BE2C (cell line): ENCODE measurements at regions not wholly inside any gene's neighbourhood (a gene's known extent, or its start where the extent isn't known, plus 50 kb on each side); places are given as distances from the start of the nearest gene placed in this dataset.
"Not testable (repeated sequence)": the region's sequence is repeated elsewhere in the genome, so short reads cannot be mapped to it uniquely, and the experiment has no call there.

Experiments used
- DNase-seq: peaks from one replicate; pipeline ENCODE4 v3.0.0-alpha.2; 2020
- H3K27me3 ChIP-seq: fragments of 250-450 bp; sonication (Bioruptor Pico); 2 replicates; pipeline ENCODE4 v1.5.1; 2020; ENCODE audit warnings: mild to moderate bottlenecking
- H3K36me3 ChIP-seq: fragments of 250-450 bp; sonication (Bioruptor Pico); 2 replicates; pipeline ENCODE4 v1.5.1; 2020; ENCODE audit warnings: mild to moderate bottlenecking
- H3K4me1 ChIP-seq: fragments of 250-450 bp; sonication (Bioruptor Pico); 2 replicates; pipeline ENCODE4 v1.5.1; 2020
- H3K4me3 ChIP-seq: 2 replicates; pipeline ENCODE4 v1.5.1; 2011; ENCODE audit warnings: low read depth, low read length
- H3K9me3 ChIP-seq: fragments of 250-450 bp; sonication (Bioruptor Pico); 2 replicates; pipeline ENCODE4 v1.5.1; 2020
- CTCF ChIP-seq: IDR thresholded peaks from 2 replicates; pipeline ENCODE4 v1.5.1; 2012; ENCODE audit warnings: mild to moderate bottlenecking, low read depth, low read length

- DNase-seq = no peak
- Histone ChIP-seq H3K36me3 (no peaks in the 10 kb centered on the region), H3K4me3 (no peak overlapping the region), H3K9me3 (peaks cover 3% of the 10 kb centered on the region; the same call in 1 of the 2 replicates), H3K27me3 (no peaks in the 10 kb centered on the region), H3K4me1 (no peaks in the 10 kb centered on the region)
- TF ChIP-seq CTCF = no peak
These were observed 906.9 kb downstream of the BRD1 start for GRCh38 chr22:48920776-48921241.

- peaks cover 3% of the 10 kb centered on the region; the same call in 1 of the 2 replicates for H3K9me3 ChIP-seq
- H3K27me3 ChIP-seq = no peaks in the 10 kb centered on the region
- H3K4me3 ChIP-seq = no peak overlapping the region
- no peak for DNase-seq
- TF ChIP-seq CTCF = no peak
- H3K36me3 ChIP-seq = no peaks in the 10 kb centered on the region
- H3K4me1 ChIP-seq = no peaks in the 10 kb centered on the region
These were observed 907.7 kb downstream of the BRD1 start for GRCh38 chr22:48919851-48920589.

- no peak for TF ChIP-seq CTCF
- H3K9me3 ChIP-seq = peaks cover 3% of the 10 kb centered on the region; the same call in 1 of the 2 replicates
- H3K27me3 ChIP-seq = no peaks in the 10 kb centered on the region
- DNase-seq = no peak
- H3K4me1 ChIP-seq = no peaks in the 10 kb centered on the region
- no peaks in the 10 kb centered on the region for H3K36me3 ChIP-seq
- no peak overlapping the region for H3K4me3 ChIP-seq
These were observed 908.5 kb downstream of the BRD1 start for GRCh38 chr22:48919187-48919590.

DNA sequence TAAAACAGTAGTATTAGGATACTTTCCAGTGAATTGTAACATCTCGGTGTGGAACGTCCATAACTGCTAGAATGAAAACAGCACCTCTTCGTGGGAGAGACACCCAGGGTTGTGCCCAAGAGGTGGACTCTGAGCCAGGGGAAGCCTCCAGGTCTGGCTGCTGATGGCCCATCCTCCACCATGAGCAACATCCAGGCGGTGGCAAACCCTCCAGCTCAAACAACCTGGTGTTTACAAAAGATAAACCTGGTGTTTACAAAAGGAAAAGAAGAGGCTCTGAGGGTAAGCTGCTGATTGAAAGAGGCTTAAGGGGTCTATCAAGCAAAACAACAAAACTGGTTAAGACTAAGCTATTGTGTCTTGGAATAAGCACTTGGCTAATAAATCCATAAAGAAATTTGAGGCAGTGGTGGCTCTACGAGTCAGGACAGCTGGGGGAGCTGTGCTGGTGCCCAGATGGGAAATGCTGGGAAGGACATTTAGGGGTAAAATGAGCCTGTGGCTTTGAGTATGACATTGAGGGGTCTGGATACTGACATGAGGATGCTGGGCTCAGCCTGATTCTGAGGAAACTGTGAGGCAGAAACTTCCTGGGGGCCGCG, 909.0 kb downstream of the BRD1 start:
- no peaks in the 10 kb centered on the region for H3K4me1 ChIP-seq
- no peak for TF ChIP-seq CTCF
- no peak for DNase-seq

DNA sequence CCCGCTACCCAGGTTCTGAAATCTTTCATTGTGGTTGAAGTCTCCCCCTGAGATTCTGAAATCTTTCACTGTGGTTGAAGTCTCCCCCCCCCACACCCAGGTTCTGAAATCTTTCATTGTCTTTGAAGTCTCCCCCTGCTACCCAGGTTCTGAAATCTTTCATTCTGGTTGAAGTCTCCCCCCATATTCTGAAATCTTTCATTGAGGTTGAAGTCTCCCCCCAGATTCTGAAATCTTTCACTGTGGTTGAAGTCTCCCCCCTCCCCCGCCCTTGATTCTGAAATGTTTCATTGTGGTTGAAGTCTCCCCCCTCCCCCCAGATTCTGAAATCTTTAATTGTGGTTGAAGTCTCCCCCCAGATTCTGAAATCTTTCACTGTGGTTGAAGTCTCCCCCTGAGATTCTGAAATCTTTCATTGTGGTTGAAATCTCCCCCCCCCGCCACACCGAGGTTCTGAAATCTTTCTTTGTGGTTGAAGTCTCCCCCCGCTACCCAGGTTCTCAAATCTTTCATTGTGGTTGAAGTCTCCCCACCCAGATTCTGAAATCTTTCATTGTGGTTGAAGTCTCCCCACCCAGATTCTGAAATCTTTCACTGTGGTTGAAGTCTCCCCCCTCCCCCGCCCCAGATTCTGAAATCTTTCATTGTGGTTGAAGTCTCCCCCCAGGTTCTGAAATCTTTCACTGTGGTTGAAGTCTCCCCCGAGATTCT, 915.2 kb downstream of the BRD1 start:
- not testable (repeated sequence) for H3K27me3 ChIP-seq

More for the DNA sequence above, 909.0 kb downstream of the BRD1 start:
- H3K27me3 ChIP-seq = no peaks in the 10 kb centered on the region
- H3K36me3 ChIP-seq = no peaks in the 10 kb centered on the region
- no peaks in the 10 kb centered on the region; the same call in 1 of the 2 replicates for H3K9me3 ChIP-seq
- H3K4me3 ChIP-seq = no peak overlapping the region

GRCh38 chr22:48911647-48912046, 916.0 kb downstream of the BRD1 start:
- not testable (repeated sequence) for DNase-seq

More for the DNA sequence above, 915.2 kb downstream of the BRD1 start:
- H3K4me3 ChIP-seq, H3K4me1 ChIP-seq, H3K36me3 ChIP-seq, DNase-seq, H3K9me3 ChIP-seq: not testable (repeated sequence)

GRCh38 chr22:48911067-48911466, 916.6 kb downstream of the BRD1 start:
- H3K4me1 ChIP-seq, H3K4me3 ChIP-seq, H3K27me3 ChIP-seq, H3K36me3 ChIP-seq, H3K9me3 ChIP-seq, DNase-seq: not testable (repeated sequence)

More at GRCh38 chr22:48911647-48912046, 916.0 kb downstream of the BRD1 start:
- not testable (repeated sequence) for H3K4me3 ChIP-seq, H3K36me3 ChIP-seq, H3K4me1 ChIP-seq, H3K27me3 ChIP-seq, H3K9me3 ChIP-seq
